Smooth muscle cell (in vitro differentiated cells): ENCODE measurements at regions not wholly inside any gene's neighbourhood (a gene's known extent, or its start where the extent isn't known, plus 50 kb on each side); places are given as distances from the start of the nearest gene placed in this dataset.

Experiments used
- DNase-seq: peaks from one replicate; lab custom pipeline; 2025; ENCODE audit not compliant: unreplicated experiment; lab: John Stamatoyannopoulos, UW
- H2AFZ ChIP-seq: fragments of 200-600 bp; sonication (generic); 2 replicates; pipeline ENCODE4 v1.6.0; 2016; ENCODE audit warnings: antibody characterized with exemption, low read depth, mild to moderate bottlenecking
- H3F3A ChIP-seq: fragments of 200-600 bp; sonication (generic); 2 replicates; pipeline ENCODE4 v1.6.0; 2017; ENCODE audit warnings: antibody characterized with exemption, low read depth
- H3K27ac ChIP-seq: fragments of 200-600 bp; sonication (generic); 2 replicates; pipeline ENCODE4 v1.5.1; 2016; ENCODE audit warnings: low read depth, mild to moderate bottlenecking
- H3K27me3 ChIP-seq: fragments of 200-600 bp; sonication (generic); 2 replicates; pipeline ENCODE4 v1.6.1; 2016; ENCODE audit warnings: low read depth, mild to moderate bottlenecking
- H3K36me3 ChIP-seq: fragments of 200-600 bp; sonication (generic); 2 replicates; pipeline ENCODE4 v1.5.1; 2016; ENCODE audit warnings: low read depth
- H3K4me1 ChIP-seq: fragments of 200-600 bp; sonication (generic); 2 replicates; pipeline ENCODE4 v1.5.1; 2016; ENCODE audit warnings: low read depth
- H3K4me2 ChIP-seq: fragments of 200-600 bp; sonication (generic); 2 replicates; pipeline ENCODE4 v1.6.0; 2016; ENCODE audit warnings: mild to moderate bottlenecking
- H3K4me3 ChIP-seq: fragments of 200-600 bp; sonication (generic); 2 replicates; pipeline ENCODE4 v1.5.1; 2016; ENCODE audit warnings: mild to moderate bottlenecking
- H3K79me2 ChIP-seq: fragments of 200-600 bp; sonication (generic); 2 replicates; pipeline ENCODE4 v1.6.0; 2016; ENCODE audit warnings: low read depth, mild to moderate bottlenecking
- H3K9ac ChIP-seq: fragments of 200-600 bp; sonication (generic); 2 replicates; pipeline ENCODE4 v1.6.0; 2016; ENCODE audit warnings: low read depth
- H3K9me3 ChIP-seq: fragments of 200-600 bp; sonication (generic); replicated peaks from 2 replicates; pipeline ENCODE4 v1.5.1; 2016; ENCODE audit warnings: low read depth
- H4K20me1 ChIP-seq: fragments of 200-600 bp; sonication (generic); 2 replicates; pipeline ENCODE4 v1.6.0; 2016; ENCODE audit warnings: low read depth
- WGBS: methylation state at CpG from one replicate; pipeline ENCODE4 v1.1.7; 2016; ENCODE audit warnings: low lambda C conversion rate; 5-methylcytosine and 5-hydroxymethylcytosine counted together
- TF ChIP-seq, protein P1 (sequence below): fragments of 200-600 bp; sonication (generic); IDR thresholded peaks from 2 replicates; pipeline ENCODE4 v1.5.1; 2017; ENCODE audit warnings: borderline replicate concordance, mild to moderate bottlenecking, antibody characterized with exemption; ENCODE audit not compliant: insufficient read depth, poor library complexity, severe bottlenecking

DNA sequence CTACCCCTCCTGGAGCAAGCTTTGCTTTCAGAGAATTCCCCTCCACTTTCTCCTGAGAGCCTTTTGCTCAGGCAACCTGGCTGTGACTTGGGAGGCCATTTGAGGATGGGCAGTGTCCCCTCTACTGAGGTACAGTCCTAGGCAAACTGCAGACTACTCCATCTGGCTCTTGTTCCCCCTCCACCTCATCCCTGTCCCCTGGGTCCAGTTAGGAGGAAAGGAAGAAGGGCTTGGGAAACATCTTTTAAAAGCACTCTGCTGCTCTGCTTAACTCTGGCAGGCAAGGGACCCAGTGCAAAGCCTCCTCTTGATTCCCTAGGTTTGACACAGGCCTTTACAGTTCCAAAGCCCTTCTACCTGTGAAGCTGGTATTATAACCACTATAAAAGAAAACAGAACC is 108.2 kb downstream of the NAV1 start:
- Histone ChIP-seq H3K4me1 (peaks cover 29% of the 10 kb centered on the region), H2AFZ (no peak overlapping the region), H3F3A (peaks cover 18% of the 10 kb centered on the region), H3K36me3 (no peaks in the 10 kb centered on the region), H3K4me3 (no peak overlapping the region), H3K27me3 (no peaks in the 10 kb centered on the region), H3K4me2 (peak overlapping the region; percentile 90), H3K27ac (peak overlapping the region; percentile 30), H3K79me2 (peaks cover 47% of the 10 kb centered on the region), H4K20me1 (peaks cover 61% of the 10 kb centered on the region), H3K9ac (no peak overlapping the region), H3K9me3 (no peaks in the 10 kb centered on the region)
- TF ChIP-seq, protein P1, sequence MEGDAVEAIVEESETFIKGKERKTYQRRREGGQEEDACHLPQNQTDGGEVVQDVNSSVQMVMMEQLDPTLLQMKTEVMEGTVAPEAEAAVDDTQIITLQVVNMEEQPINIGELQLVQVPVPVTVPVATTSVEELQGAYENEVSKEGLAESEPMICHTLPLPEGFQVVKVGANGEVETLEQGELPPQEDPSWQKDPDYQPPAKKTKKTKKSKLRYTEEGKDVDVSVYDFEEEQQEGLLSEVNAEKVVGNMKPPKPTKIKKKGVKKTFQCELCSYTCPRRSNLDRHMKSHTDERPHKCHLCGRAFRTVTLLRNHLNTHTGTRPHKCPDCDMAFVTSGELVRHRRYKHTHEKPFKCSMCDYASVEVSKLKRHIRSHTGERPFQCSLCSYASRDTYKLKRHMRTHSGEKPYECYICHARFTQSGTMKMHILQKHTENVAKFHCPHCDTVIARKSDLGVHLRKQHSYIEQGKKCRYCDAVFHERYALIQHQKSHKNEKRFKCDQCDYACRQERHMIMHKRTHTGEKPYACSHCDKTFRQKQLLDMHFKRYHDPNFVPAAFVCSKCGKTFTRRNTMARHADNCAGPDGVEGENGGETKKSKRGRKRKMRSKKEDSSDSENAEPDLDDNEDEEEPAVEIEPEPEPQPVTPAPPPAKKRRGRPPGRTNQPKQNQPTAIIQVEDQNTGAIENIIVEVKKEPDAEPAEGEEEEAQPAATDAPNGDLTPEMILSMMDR, result no peak
- DNase-seq, result no peak

DNA sequence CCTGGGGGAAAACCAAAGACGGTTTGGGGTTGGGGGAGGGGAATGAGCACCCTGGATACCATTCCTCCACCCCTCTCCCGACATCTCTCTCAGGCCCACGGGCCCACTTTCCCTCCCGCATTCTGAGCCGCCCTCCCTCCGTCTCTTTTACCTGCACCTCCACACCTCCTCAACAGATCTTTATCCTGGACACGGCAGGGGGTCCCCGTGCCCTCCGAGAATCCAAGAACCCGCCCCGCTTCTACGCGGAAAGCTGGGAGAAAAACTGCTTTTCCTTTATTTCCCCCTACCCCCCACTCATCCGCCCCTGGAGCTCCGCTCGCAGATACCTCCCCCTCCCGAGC is 108.8 kb downstream of the NAV1 start:
- Histone ChIP-seq H3F3A (peaks cover 18% of the 10 kb centered on the region), H3K79me2 (peaks cover 53% of the 10 kb centered on the region), H3K36me3 (no peaks in the 10 kb centered on the region), H3K9ac (peak overlapping the region; percentile 23), H3K27me3 (no peaks in the 10 kb centered on the region), H2AFZ (no peak overlapping the region), H3K4me3 (peak overlapping the region; percentile 59), H3K4me1 (peaks cover 31% of the 10 kb centered on the region), H3K4me2 (peak overlapping the region; percentile 90), H3K9me3 (no peaks in the 10 kb centered on the region), H4K20me1 (peaks cover 67% of the 10 kb centered on the region), H3K27ac (peak overlapping the region; percentile 30)
- WGBS, result 13% methylated on average over 16 of the region's 17 CpGs
- no peak for DNase-seq
- TF ChIP-seq, protein P1, result no peak

DNA sequence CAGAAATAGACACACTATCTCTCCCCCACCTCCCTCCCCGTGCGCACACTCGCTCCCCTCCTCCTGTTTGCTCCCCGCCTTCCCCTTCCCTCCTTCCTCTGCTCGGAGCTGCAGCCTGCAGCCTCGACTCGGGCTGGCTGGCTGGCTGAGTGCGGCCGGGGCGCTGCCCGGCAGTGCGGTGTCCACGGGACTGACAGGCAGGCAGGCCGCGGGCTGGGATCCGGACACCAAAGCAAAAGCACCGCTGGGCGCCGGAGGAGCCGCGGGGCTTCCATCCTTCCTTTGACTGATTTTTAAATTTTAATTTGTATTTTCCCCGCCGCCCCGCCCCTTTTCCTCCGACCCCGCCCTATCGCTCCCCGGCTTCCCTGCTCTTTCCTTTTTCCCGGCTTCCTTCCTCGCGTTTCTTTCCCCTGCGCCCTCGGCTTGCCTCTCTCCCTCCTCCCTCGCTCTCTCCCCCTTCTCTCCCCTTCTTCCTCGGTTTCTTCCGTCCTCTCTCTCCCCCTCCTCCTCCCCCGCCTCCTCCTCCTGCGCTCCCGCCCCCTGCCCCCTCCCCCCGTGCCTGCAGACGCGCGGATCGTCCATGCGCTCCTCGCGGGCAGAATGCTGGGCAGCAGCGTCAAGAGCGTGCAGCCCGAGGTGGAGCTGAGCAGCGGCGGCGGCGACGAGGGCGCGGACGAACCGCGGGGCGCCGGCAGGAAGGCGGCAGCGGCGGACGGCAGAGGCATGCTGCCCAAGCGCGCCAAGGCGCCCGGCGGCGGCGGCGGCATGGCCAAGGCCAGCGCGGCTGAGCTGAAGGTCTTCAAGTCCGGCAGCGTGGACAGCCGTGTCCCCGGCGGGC is 109.4 kb downstream of the NAV1 start:
- no peaks in the 10 kb centered on the region for H3K9me3 ChIP-seq
- DNase-seq, result peak; percentile 64
- H3K27me3 ChIP-seq, result no peaks in the 10 kb centered on the region
- H3K36me3 ChIP-seq, result no peaks in the 10 kb centered on the region
- H2AFZ ChIP-seq, result no peak overlapping the region
- H3K4me3 ChIP-seq, result peak overlapping the region; percentile 59
- peaks cover 31% of the 10 kb centered on the region for H3K4me1 ChIP-seq
- H3K9ac ChIP-seq, result peak overlapping the region; percentile 62
- peak overlapping the region; percentile 30 for H3K27ac ChIP-seq
- peaks cover 72% of the 10 kb centered on the region for H4K20me1 ChIP-seq
- peaks cover 59% of the 10 kb centered on the region for H3K79me2 ChIP-seq
- peak overlapping the region; percentile 90 for H3K4me2 ChIP-seq
- 5% methylated on average over 25 of the region's 81 CpGs for WGBS
- TF ChIP-seq, protein P1, result no peak
- H3F3A ChIP-seq, result peaks cover 18% of the 10 kb centered on the region
